Neural crest cell (in vitro differentiated cells): ENCODE measurements at regions not wholly inside any gene's neighbourhood (a gene's known extent, or its start where the extent isn't known, plus 50 kb on each side); places are given as distances from the start of the nearest gene placed in this dataset.

Experiments used
- DNase-seq: peaks from one replicate; pipeline ENCODE4 v3.0.0; 2021; ENCODE audit warnings: low read depth, mixed read lengths, low spot score
- H3K27ac Mint-ChIP-seq: one replicate; pipeline ENCODE4 v1.8.0; 2021; ENCODE audit warnings: mild to moderate bottlenecking, mixed read lengths; ENCODE audit not compliant: unreplicated experiment
- H3K27me3 Mint-ChIP-seq: 2 replicates; pipeline ENCODE4 v1.8.0; 2021; ENCODE audit warnings: low read depth, mild to moderate bottlenecking, mixed read lengths
- H3K36me3 Mint-ChIP-seq: 2 replicates; pipeline ENCODE4 v1.8.0; 2021; ENCODE audit warnings: low read depth, mild to moderate bottlenecking, mixed read lengths
- H3K4me1 Mint-ChIP-seq: 2 replicates; pipeline ENCODE4 v1.8.0; 2021; ENCODE audit warnings: mixed read lengths
- H3K4me3 Mint-ChIP-seq: one replicate; pipeline ENCODE4 v1.8.0; 2021; ENCODE audit warnings: mild to moderate bottlenecking, mixed read lengths
- H3K9me3 Mint-ChIP-seq: 2 replicates; pipeline ENCODE4 v1.8.0; 2021; ENCODE audit warnings: mixed read lengths
- TF ChIP-seq, protein P1 (sequence below): fragments of 200-600 bp; sonication (generic); conservative IDR thresholded peaks from 2 replicates; pipeline ENCODE4 v1.5.0; 2021; ENCODE audit warnings: antibody characterized with exemption, mild to moderate bottlenecking

DNA sequence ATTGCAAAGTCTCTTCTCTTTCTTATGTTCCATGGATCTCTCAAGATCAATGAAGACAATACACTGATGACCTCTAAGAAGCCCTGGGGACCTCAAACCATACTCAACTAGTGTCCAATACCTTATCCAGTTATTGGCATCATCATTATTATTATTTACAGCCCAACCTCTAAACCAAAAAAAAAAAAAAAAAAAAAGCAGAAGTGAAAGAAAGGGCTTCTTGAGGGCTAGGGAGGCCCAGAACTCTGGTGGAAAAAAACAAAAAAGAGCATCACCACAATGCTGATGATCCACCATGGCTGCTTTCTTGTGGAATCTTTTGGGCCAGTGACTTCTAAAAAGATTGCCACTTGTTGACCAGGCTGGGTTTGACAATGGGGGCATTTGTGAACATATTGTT is 324.9 kb downstream of the LPIN1 start:
- TF ChIP-seq, protein P1, sequence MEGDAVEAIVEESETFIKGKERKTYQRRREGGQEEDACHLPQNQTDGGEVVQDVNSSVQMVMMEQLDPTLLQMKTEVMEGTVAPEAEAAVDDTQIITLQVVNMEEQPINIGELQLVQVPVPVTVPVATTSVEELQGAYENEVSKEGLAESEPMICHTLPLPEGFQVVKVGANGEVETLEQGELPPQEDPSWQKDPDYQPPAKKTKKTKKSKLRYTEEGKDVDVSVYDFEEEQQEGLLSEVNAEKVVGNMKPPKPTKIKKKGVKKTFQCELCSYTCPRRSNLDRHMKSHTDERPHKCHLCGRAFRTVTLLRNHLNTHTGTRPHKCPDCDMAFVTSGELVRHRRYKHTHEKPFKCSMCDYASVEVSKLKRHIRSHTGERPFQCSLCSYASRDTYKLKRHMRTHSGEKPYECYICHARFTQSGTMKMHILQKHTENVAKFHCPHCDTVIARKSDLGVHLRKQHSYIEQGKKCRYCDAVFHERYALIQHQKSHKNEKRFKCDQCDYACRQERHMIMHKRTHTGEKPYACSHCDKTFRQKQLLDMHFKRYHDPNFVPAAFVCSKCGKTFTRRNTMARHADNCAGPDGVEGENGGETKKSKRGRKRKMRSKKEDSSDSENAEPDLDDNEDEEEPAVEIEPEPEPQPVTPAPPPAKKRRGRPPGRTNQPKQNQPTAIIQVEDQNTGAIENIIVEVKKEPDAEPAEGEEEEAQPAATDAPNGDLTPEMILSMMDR, result no peak
- Mint-ChIP-seq H3K4me1 (peaks cover 38% of the 10 kb centered on the region), H3K36me3 (no peaks in the 10 kb centered on the region), H3K4me3 (no peak overlapping the region), H3K27me3 (no peaks in the 10 kb centered on the region), H3K9me3 (peaks cover 2% of the 10 kb centered on the region), H3K27ac (no peak overlapping the region)
- no peak for DNase-seq

DNA sequence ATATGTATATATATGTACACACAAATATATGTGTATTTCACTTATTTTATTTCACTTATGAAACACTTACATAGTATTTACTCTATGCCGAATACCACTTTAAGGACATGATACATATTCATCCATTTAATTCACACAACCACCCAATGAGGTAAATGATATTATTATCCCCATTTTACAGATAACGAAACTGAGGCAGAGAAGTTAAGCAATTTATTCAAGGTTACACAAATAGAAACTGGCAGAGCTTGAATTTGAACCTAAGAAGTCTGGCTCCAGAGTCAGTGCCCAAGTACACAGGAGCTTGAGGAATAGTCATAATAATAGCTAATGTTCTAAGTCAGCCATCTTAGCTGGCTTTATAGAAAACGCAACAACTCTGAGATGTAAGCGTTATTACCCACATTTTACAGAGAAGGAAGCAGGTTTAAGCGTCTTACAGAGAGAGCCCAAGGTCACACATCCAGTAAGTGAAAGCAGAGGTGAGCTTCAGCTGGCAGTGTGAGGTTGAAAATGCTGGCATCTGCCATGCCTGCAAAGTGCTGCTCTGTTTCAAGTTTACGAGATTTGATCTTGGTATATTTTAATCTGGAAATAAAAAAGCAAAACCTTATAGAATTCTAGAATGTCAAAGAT is 326.9 kb downstream of the LPIN1 start:
- Mint-ChIP-seq H3K27me3 (no peaks in the 10 kb centered on the region), H3K4me1 (peaks cover 38% of the 10 kb centered on the region), H3K27ac (no peak overlapping the region), H3K36me3 (no peaks in the 10 kb centered on the region), H3K9me3 (peaks cover 2% of the 10 kb centered on the region), H3K4me3 (no peak overlapping the region)
- TF ChIP-seq, protein P1, result no peak
- DNase-seq, result no peak

DNA sequence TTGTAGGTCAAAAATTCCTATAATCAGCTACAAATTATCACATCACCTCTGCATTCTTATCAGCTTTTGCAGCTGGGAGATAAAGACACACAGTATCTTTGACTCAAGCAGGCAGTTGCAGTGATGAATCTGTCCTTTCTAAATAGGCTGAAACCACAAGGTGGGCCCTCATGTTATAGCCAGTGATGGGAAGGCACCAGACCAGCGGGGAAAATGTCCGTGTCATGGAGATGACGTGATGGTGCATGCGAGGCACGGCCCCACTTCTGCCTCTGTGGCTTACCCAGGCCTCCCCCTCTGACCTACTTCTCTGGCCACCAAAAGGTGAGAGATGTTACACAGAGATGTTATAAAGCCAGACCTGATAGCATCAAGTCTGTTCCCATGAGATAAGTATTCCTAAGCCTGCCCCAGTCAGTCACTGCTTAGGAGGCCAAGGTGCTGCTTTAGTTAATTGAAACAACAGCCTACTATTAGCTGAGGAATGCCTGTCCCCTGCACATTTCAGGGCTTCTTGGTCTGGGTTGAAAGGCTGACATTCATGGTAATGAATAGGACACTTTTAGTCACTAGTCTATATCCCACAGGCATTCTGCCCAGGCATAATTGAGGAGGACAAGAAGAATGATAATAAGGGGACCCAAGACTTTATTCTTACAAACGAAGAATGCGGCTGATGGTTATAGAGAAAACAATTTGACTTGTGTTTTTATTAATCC is 327.9 kb downstream of the LPIN1 start:
- Mint-ChIP-seq H3K27ac (no peak overlapping the region), H3K9me3 (peaks cover 2% of the 10 kb centered on the region), H3K36me3 (no peaks in the 10 kb centered on the region), H3K27me3 (no peaks in the 10 kb centered on the region), H3K4me3 (no peak overlapping the region), H3K4me1 (peaks cover 31% of the 10 kb centered on the region)
- TF ChIP-seq, protein P1, result no peak
- no peak for DNase-seq

DNA sequence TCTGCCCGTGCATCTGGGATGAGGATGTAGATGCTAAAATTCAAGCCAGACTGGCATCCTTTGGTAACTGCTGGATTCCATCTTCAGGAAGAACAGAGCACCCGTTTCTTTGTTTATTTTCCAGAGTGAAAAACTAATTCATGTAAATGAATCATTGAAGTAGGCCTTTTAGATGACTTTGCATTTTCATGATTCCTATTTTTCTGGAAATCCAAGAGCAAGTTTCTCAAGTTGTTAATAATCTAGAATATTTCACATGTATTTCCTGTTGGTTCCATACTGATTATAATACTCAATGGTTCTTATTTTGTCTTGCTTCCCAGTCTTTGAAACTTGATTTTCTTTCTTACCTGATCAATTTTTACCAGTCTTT is 328.4 kb downstream of the LPIN1 start:
- no peaks in the 10 kb centered on the region for H3K9me3 Mint-ChIP-seq
- H3K36me3 Mint-ChIP-seq, result no peaks in the 10 kb centered on the region
- H3K4me3 Mint-ChIP-seq, result no peak overlapping the region
- TF ChIP-seq, protein P1, result no peak
- DNase-seq, result no peak
- H3K27ac Mint-ChIP-seq, result peak overlapping the region; percentile 52
- H3K4me1 Mint-ChIP-seq, result peaks cover 26% of the 10 kb centered on the region
- H3K27me3 Mint-ChIP-seq, result no peaks in the 10 kb centered on the region

DNA sequence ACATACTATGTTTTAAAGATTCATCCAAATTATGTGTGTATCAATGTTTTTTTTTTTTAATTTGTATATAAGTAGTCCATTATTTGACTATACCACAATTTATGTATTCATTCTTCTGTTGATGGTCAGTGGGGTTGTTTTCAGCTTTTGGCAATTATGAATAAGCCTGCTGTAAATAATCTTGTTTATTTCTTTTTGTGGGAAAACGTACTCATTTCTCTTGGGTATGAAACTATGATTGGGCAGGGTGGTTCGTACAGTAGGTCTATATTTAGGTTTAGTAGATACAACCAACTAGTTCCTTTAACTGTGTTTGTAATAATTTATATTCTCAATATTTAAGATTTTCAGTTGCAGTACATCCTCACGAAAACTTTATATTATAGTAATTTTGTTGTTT is 329.2 kb downstream of the LPIN1 start:
- Mint-ChIP-seq H3K36me3 (no peaks in the 10 kb centered on the region), H3K4me3 (no peak overlapping the region), H3K27ac (no peak overlapping the region), H3K4me1 (peaks cover 18% of the 10 kb centered on the region), H3K27me3 (no peaks in the 10 kb centered on the region), H3K9me3 (no peaks in the 10 kb centered on the region)
- TF ChIP-seq, protein P1, result no peak
- DNase-seq, result no peak
